ENCODE measurements at regions not wholly inside any gene's neighbourhood (a gene's known extent, or its start where the extent isn't known, plus 50 kb on each side); places are given as distances from the start of the nearest gene placed in this dataset.

GRCh38 chr6:121920616-121921015 is 478.8 kb upstream of the HSF2 start:
- TF ChIP-seq YY1 (IDR thresholded peaks at IDR 0.05; ENCODE audit: low read depth) (no peak), CREB1 (IDR thresholded peaks at IDR 0.05; ENCODE audit: low read depth) (no peak), TAF1 (IDR thresholded peaks at IDR 0.05; ENCODE audit: low read depth) (no peak), ZBTB7A (IDR thresholded peaks at IDR 0.05; ENCODE audit: low read depth) (no peak), FOXM1 (IDR thresholded peaks at IDR 0.05; ENCODE audit: borderline replicate concordance, low read depth) (no peak), EP300 (IDR thresholded peaks at IDR 0.05; ENCODE audit: borderline replicate concordance) (no peak), TEAD4 (IDR thresholded peaks at IDR 0.05) (no peak), REST (IDR thresholded peaks at IDR 0.05; ENCODE audit: low read depth) (no peak), RAD21 (IDR thresholded peaks at IDR 0.05; ENCODE audit: low read depth) (no peak), TCF12 (IDR thresholded peaks at IDR 0.05; ENCODE audit: low read depth) (no peak), EGR1 (IDR thresholded peaks at IDR 0.05) (no peak), CEBPB (IDR thresholded peaks at IDR 0.05) (no peak), MAX (IDR thresholded peaks at IDR 0.05) (no peak)
- TF ChIP-seq, protein P1, sequence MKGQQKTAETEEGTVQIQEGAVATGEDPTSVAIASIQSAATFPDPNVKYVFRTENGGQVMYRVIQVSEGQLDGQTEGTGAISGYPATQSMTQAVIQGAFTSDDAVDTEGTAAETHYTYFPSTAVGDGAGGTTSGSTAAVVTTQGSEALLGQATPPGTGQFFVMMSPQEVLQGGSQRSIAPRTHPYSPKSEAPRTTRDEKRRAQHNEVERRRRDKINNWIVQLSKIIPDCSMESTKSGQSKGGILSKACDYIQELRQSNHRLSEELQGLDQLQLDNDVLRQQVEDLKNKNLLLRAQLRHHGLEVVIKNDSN (IDR thresholded peaks at IDR 0.05), result no peak

DNA sequence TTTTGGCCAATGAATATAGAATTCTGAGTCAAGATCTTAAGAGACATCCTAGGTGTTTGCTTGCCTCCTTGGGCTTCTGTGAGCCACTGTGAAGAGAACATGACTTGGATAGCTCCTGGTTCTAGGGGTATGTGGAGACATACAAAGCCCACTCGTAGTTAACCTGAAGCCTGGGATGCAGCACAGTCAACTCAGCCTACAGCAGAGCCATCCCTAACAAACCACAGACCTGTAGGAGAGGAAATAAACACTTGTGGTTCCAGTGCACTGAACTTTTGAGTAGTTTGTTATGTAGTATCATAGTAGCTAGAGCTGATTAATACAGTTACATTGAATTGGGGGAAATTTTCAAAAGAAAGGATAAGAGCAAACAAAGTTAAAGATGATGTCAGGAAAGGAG is 474.4 kb upstream of the HSF2 start:
- TF ChIP-seq ZBTB7A (IDR thresholded peaks at IDR 0.05; ENCODE audit: low read depth) (no peak), EGR1 (IDR thresholded peaks at IDR 0.05) (no peak), MAX (IDR thresholded peaks at IDR 0.05) (no peak), REST (IDR thresholded peaks at IDR 0.05; ENCODE audit: low read depth) (no peak), TCF12 (IDR thresholded peaks at IDR 0.05; ENCODE audit: low read depth) (no peak)
- TF ChIP-seq, protein P1 (IDR thresholded peaks at IDR 0.05), result no peak

DNA sequence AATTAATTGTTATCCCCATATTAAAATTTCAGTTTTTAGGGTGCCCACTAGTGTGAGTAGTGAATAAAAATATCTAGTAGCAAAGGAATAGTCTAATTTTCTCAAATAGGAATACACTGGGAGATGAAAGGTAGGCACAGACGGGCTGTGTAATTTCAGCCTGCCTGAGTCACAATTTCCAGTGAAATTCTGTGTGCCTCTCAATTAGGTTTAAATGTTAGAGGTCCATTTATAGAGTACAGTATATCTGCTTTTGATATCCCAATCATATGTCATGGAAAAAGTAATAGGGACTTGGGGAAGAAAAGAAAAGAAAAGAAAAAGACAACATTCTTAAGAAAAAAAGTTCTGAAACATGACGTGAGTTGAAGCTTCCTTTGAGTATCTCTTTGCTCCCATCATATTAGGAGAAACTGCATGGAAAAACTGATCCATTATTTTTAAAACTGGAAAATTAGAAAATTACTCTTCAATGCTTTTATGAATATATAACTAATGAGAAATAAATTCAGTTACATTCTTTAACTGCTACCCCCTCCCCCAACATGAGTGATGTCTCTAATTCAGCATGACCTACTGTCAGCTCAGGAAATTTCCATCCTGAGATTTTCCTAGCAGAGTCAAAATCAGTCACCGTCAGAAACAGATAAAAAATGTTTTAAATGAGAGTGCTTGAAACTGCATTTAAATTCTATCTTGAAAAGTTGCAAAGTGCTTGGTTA is 473.8 kb upstream of the HSF2 start:
- TF ChIP-seq RAD21 (IDR thresholded peaks at IDR 0.05; ENCODE audit: low read depth) (no peak), ZBTB7A (IDR thresholded peaks at IDR 0.05; ENCODE audit: low read depth) (no peak), NFIC (IDR thresholded peaks at IDR 0.05) (no peak), EGR1 (IDR thresholded peaks at IDR 0.05) (no peak), MAX (IDR thresholded peaks at IDR 0.05) (no peak), CREB1 (IDR thresholded peaks at IDR 0.05; ENCODE audit: low read depth) (no peak), FOXM1 (IDR thresholded peaks at IDR 0.05; ENCODE audit: borderline replicate concordance, low read depth) (no peak), TCF12 (IDR thresholded peaks at IDR 0.05; ENCODE audit: low read depth) (no peak), REST (IDR thresholded peaks at IDR 0.05; ENCODE audit: low read depth) (no peak), CEBPB (IDR thresholded peaks at IDR 0.05) (no peak), TAF1 (IDR thresholded peaks at IDR 0.05; ENCODE audit: low read depth) (no peak), EP300 (IDR thresholded peaks at IDR 0.05; ENCODE audit: borderline replicate concordance) (no peak), YY1 (IDR thresholded peaks at IDR 0.05; ENCODE audit: low read depth) (no peak), TEAD4 (IDR thresholded peaks at IDR 0.05) (no peak)
- TF ChIP-seq, protein P1 (IDR thresholded peaks at IDR 0.05), result no peak

- TF ChIP-seq CREB1 (IDR thresholded peaks at IDR 0.05; ENCODE audit: low read depth) (no peak), EP300 (IDR thresholded peaks at IDR 0.05; ENCODE audit: borderline replicate concordance) (no peak), REST (IDR thresholded peaks at IDR 0.05; ENCODE audit: low read depth) (no peak), TCF12 (IDR thresholded peaks at IDR 0.05; ENCODE audit: low read depth) (no peak), YY1 (IDR thresholded peaks at IDR 0.05; ENCODE audit: low read depth) (no peak)
These were observed 470.2 kb upstream of the HSF2 start for GRCh38 chr6:121929301-121929700.

Measured in Ishikawa (cell line).